ENCODE measurements at regions not wholly inside any gene's neighbourhood (a gene's known extent, or its start where the extent isn't known, plus 50 kb on each side); places are given as distances from the start of the nearest gene placed in this dataset.

DNA sequence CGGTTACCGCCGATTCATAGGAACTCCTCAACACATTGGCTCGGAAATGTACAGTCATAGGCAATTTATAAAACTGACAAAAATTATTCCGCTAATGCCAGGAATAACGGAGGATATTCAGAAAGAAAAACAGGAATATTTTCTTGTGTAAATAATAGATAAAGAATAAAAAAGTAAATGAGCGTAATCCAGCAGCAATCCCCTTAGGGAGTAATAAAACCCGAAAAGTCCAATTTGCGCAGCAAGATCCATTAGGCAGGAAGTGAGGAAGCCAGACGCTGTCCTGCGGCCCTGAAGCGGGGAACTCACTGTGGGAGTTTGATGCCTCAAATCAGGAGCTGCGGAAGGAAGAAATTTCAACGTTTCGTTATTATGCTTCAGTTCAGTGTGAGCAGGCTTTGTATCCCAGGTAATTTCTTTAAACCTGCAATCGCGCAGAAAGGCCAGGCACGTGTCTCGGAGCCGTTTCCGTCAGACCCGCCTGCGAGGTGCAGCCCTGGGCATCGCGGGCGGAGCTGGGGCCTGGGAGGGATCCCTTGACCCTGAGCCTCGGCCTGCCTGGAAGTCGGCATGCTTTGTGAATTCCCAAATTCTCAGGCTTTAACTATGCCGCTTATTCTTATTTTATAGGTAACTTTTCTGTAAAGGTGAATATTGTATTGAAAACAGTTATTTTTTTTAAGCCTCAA lies 180.9 kb upstream of the ALKAL2 start:
- no peak for TF ChIP-seq WRNIP1 (IDR thresholded peaks at IDR 0.05; ENCODE audit: borderline replicate concordance, low read depth, low read length)
- TF ChIP-seq, protein P1, sequence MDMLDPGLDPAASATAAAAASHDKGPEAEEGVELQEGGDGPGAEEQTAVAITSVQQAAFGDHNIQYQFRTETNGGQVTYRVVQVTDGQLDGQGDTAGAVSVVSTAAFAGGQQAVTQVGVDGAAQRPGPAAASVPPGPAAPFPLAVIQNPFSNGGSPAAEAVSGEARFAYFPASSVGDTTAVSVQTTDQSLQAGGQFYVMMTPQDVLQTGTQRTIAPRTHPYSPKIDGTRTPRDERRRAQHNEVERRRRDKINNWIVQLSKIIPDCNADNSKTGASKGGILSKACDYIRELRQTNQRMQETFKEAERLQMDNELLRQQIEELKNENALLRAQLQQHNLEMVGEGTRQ (IDR thresholded peaks at IDR 0.05; ENCODE audit: borderline replicate concordance, low read depth, low read length), result no peak
- TF ChIP-seq, protein P2, sequence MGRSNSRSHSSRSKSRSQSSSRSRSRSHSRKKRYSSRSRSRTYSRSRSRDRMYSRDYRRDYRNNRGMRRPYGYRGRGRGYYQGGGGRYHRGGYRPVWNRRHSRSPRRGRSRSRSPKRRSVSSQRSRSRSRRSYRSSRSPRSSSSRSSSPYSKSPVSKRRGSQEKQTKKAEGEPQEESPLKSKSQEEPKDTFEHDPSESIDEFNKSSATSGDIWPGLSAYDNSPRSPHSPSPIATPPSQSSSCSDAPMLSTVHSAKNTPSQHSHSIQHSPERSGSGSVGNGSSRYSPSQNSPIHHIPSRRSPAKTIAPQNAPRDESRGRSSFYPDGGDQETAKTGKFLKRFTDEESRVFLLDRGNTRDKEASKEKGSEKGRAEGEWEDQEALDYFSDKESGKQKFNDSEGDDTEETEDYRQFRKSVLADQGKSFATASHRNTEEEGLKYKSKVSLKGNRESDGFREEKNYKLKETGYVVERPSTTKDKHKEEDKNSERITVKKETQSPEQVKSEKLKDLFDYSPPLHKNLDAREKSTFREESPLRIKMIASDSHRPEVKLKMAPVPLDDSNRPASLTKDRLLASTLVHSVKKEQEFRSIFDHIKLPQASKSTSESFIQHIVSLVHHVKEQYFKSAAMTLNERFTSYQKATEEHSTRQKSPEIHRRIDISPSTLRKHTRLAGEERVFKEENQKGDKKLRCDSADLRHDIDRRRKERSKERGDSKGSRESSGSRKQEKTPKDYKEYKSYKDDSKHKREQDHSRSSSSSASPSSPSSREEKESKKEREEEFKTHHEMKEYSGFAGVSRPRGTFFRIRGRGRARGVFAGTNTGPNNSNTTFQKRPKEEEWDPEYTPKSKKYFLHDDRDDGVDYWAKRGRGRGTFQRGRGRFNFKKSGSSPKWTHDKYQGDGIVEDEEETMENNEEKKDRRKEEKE (IDR thresholded peaks at IDR 0.05), result no peak
- no peak for TF ChIP-seq RBBP5 (conservative IDR thresholded peaks at IDR 0.05)
- no peak for TF ChIP-seq ZZZ3 (IDR thresholded peaks at IDR 0.05; ENCODE audit: control insufficient read depth, insufficient read length, low read depth)
- no peak for TF ChIP-seq CBX5 (IDR thresholded peaks at IDR 0.05; ENCODE audit: low read depth)
- TF ChIP-seq EP300 (IDR thresholded peaks at IDR 0.05; ENCODE audit: borderline replicate concordance in 1 of 2, control insufficient read depth in 1 of 2, low read depth in 2 of 2, low read length in 2 of 2), result no peak
- no peak for TF ChIP-seq ZNF207 (IDR thresholded peaks at IDR 0.05; ENCODE audit: borderline replicate concordance)
- no peak for TF ChIP-seq ZNF217 (IDR thresholded peaks at IDR 0.05)
- H3K9me3 ChIP-seq (replicated peaks; ENCODE audit: control insufficient read depth, insufficient read depth, low read length), result no peaks in the 10 kb centered on the region; the same call in 2 of the 3 replicates
- FAIRE-seq, result no peak
- no peaks in the 10 kb centered on the region for H3K79me2 ChIP-seq (ENCODE audit: control insufficient read depth, insufficient read depth, low read length)
- in situ Hi-C loops (cut with MboI), result no loop called here
- DNase-seq (ENCODE audit: low read depth, low spot score), result no peak
- no peaks in the 10 kb centered on the region; a peak in 1 of 4 replicates for H3K27me3 ChIP-seq (replicated peaks in 1 of 2; ENCODE audit: control insufficient read depth in 2 of 2, insufficient read depth in 2 of 2, low read length in 1 of 2)
- H4K20me1 ChIP-seq (ENCODE audit: control insufficient read depth, insufficient read depth), result no peaks in the 10 kb centered on the region
- no peak for ATAC-seq
- H3K4me3 ChIP-seq, result no peak overlapping the region
- ChIA-PET CTCF (no interaction called here), POLR2A (no interaction called here), SMC1A (ENCODE audit: uncharacterized antibody, unreplicated experiment) (no interaction called here), RAD21 (ENCODE audit: unreplicated experiment) (no interaction called here)
- BruUV-seq (replicated peaks), result no TSS peak
- H2AFZ ChIP-seq (ENCODE audit: control insufficient read depth, low read depth, low read length), result no peak overlapping the region
- no peak overlapping the region for H3K27ac ChIP-seq (ENCODE audit: control insufficient read depth, insufficient read depth)
- 75% methylated on average over 28 of the region's 29 CpGs for WGBS (ENCODE audit: insufficient coverage, insufficient replicate concordance, low lambda C conversion rate, missing lambda C conversion rate)
- H3K9ac ChIP-seq (ENCODE audit: control insufficient read depth, insufficient read depth, low read length), result no peak overlapping the region
- intact Hi-C loops (cut with micrococcal nuclease; ENCODE audit: unreplicated experiment), result no loop called here
- H3K4me2 ChIP-seq (ENCODE audit: control insufficient read depth, insufficient read depth), result no peak overlapping the region
- no peaks in the 10 kb centered on the region for H3K4me1 ChIP-seq (ENCODE audit: control insufficient read depth, insufficient read depth, low read length)
- no peaks in the 10 kb centered on the region for H3K36me3 ChIP-seq (ENCODE audit: control insufficient read depth in 2 of 2, insufficient read depth in 2 of 2, low read length in 1 of 2)

Measured in GM12878 (cell line).